Umbilical cord (tissue), 1 donor: ENCODE measurements at regions not wholly inside any gene's neighbourhood (a gene's known extent, or its start where the extent isn't known, plus 50 kb on each side); places are given as distances from the start of the nearest gene placed in this dataset.

Experiments used
- DNase-seq: peaks from one replicate; pipeline ENCODE4 v3.0.0-alpha.2; 2015; ENCODE audit warnings: low spot score

DNA sequence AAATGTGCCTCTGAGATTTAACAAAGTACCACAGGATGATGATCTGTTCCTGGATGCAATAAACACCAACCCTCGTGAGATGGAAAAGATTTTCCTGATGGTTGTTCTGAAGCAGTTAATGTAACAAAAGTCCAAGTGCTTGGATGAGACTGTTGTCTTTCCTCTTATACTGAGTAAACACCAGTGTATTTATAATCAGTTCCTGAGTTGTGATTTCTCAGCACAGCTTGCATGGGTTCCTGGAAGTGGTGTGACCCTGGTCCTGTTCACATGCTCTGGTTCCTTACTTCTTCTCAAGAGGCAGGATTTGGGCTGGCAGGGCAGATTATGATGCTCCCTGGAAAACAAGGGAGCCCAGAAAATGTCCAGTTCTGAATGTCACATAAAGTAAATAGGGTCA is 208.2 kb upstream of the USP24 start:
- no peak for DNase-seq

DNA sequence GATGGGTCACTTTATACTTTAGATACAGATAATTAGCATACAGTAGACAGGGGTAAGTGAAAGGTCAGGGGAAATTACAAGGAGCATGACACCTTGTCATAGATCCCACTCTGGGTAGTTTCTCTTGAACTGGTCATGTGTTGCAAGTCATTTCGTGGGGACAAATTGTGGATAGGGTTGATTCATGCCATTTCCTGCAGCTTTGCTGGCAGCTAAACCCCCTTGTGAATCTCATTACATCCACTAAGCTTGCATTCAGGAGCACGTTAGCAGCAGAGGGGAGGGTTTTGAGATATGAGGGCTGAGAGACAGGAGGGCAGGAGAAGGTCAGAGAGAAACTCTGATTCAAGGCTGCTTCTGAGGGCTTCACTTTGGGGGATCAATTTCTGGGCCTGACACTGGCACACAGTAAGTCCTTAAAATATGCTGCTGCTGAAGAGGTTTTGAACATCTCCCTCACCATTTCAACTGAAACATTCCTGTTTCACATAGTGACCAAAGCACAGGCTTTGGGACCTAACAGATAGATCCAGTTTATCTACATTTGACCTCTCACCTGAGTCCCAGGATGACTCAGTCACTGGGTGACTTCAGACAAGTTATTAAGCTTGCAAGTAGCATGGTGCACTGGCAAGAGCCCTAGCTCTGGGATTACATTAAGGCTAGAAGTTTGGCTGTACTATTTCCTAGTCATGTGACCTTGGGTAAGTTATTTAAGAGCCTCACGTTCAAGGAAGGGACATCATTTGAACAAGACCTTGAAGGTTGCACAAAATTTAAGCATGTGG is 206.0 kb upstream of the USP24 start:
- peak; percentile 55 for DNase-seq

DNA sequence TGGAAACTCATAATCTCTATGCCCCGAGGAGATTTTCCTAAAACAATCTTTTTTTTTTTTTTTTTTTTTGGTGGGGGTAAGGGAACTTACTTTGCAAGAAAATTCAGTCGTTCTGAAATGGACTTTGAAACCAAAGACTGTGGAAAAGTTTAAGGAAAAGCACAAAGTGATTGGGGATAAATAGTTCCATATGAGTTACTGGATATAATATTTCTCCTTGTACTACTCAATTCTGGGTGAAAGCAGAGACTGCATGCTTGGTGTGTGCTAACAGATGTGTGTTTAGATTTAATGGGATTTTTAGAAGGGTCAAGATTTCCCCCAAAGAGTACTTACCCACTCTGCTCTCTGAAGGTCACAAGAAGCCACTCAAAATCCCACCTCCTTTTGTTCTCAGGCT is 204.9 kb upstream of the USP24 start:
- DNase-seq: no peak

DNA sequence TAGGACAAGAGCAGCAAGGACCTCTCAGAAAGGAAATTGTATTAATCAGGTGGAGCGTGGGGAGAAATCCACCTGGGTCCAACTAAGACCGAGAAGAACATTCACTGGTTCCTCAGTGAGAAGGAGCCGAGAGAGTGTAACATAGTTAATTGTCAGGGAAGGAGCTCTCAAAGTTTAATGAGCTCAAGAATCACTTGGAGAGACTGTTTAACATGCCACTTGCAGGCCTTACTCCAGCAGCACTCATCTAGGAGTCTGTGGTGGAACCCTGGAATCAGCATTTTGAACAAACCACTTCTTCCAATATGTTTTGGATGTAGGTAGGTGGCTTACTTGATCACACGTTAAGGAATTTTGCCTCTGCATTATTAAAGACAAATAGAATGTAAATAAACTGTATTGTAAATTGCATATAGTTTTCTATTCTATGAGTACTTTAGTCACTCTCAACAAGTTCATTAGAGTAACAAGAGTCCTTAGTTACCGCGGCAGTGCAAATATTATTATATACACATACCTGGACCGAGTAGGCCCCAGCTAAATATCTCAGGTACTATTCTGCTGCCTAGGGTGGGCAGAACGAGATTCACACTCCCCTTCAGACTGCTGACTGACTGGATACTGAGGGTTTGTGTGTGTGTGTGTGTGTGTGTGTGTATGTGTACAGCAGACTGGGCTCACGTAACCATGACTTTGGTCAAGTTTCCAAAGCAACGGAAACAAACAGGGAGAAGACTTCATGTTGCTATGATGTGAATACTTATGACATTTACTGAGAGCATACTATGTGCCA is 203.2 kb upstream of the USP24 start:
- DNase-seq: no peak

DNA sequence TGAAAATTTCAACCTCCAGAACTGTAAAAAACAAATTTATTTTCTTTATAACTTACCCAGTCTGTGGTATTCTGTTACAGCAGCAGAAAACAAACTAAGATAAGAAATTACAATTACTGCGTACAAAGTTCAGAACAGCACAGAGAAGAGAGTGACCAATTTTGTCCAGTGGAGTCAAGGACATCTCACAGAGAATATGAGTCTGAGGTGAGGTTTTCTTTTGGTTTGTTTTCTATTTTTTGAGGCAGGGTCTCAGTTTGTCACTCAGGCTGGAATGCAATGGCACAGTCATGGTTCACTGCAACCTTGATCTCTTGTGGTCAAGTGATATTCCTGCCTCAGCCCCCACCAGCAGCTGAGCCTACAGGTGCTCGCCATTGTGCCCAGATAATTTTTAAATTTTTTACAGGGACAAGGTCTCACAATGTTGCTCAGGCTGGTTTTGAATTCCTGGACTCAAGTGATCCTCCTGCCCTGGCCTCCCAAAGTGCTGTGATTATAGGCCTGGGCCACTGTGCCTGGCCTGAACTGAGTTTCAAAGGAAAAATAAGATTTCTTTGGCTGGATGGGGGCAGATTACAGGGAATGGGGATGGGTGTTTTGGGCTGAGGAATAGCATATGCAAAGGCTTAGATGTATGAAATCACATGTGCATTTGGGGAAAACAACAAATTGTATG is 201.1 kb upstream of the USP24 start:
- no peak for DNase-seq

DNA sequence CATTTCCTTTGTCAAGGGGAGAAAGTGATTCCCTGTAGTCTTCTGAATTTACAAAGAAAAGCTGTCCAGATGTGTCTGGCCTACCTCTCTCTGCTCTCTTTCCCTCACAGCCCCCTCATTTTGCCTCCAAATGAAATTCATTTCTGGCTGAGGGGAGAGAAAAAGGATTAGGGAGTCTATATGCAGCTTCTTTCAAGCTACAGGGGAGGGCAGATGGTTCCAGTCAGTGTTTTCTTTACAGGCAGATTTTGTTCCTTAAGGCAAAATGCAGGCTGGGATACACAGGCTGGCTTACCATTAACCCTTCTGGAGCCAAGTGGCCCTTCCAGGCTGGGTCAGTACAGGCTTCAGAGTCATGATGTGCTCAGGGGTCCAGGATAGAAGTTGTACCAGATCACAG is 198.1 kb upstream of the USP24 start:
- DNase-seq: peak; percentile 71

DNA sequence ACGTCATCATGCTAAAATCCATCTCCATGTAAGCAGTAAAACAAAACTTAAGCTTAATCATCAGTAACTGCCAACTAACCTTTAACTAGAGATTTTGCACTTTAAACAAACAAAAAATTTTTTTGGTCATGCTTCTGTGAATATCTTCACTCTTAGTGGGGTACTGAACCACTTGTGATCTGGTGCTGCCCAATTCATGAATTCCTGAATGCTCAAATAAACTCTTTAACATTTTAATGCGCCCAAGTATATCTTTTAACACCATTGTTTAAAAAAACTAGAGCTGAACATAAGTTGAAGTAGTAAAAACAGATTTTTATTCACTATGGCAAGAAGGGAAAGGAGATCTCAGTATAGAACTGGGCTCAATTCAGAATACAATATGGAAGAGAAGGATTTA is 196.9 kb upstream of the USP24 start:
- DNase-seq: no peak

DNA sequence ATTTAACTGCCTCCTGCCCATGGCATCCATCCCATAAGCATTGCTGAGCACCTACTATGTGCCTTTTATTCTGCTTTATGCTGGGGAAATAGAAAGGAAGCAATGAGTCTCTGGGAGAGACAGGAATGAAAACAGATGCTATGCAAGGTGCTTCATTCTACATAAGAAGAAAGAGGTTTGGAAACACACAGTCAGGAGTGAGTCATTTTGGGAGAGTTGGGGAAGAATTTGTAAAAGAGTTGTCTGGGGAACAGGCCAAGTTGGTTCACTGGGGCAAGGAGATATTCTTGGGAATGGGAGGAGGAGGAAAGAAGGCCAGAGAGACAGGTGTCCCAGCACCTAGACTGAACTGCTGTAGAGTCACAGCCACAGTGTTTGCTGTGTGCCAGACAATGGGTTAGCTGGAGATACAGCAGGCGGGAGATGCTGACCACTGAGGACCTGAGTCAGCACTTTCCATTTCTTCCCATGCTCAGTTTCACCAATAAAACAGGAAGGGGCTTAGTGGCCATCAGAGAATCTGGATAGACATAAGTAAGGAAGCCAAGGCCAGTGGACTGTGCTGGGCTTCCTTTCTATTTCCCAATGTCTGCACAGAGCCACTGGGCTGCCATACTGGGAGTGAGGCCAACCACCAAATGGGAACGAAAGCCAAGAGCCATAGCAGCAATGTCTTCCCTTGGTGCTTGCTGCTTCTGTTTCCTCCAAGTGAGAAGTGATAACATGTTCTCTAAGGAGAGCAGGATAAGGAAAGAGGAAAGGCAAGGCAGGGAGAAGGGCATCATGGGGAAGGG is 187.7 kb upstream of the USP24 start:
- no peak for DNase-seq

DNA sequence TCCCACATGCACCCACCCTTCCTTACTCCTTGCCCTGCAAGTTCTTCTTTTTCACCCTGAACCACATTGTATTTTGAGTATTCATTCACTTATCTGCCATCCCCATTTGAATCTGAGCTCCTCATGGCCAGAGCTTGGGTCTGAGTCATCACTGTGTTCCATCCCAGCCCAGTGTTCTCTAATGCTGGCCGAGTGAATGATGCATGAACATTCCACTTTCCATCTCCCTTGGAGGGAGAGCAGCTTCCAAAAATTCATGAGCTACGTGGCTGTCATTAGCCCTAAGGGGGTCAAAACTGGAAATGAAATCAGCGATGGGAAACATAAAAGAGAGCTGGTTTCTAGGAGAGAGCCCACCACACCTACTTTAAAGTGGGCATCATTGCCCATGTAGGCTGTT is 187.0 kb upstream of the USP24 start:
- no peak for DNase-seq

DNA sequence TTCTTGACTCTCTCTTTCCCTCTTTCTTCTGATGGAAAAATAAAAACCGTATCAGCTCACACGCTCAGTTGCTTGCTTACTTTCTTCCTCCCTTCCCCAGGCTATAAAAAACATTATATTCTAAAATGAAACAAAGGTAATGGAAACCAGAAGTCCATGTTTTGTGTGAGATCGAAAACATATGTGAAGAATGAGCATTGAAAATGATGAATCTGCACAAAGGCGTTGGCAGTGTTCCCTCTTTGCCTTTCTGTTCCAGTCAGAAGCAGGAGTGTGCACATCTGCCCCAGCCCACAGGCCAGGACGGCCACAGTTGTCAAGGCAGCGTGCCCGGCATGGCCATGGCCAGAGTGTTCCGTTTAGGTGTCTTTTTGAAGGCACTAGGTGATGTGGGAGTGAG is 185.3 kb upstream of the USP24 start:
- DNase-seq: no peak

DNA sequence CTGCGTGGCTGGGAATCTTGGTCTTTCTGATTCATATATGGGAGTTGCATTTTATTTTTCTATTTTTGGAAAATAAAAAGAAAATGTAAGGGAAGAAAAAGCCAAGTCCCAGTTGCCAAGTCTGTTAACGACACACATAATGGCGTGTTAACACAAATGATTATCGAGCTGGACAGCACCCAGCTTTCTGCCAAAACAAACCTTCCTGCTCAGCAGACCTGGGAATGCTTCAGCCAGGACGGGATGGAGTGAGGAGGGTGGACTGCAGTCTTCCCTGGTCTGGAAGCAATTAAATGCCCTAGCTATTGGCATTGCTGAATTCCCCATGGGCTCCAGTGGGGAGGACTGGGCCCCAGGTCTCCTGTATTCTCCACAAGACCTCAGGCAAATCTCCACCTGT is 184.2 kb upstream of the USP24 start:
- DNase-seq: no peak

DNA sequence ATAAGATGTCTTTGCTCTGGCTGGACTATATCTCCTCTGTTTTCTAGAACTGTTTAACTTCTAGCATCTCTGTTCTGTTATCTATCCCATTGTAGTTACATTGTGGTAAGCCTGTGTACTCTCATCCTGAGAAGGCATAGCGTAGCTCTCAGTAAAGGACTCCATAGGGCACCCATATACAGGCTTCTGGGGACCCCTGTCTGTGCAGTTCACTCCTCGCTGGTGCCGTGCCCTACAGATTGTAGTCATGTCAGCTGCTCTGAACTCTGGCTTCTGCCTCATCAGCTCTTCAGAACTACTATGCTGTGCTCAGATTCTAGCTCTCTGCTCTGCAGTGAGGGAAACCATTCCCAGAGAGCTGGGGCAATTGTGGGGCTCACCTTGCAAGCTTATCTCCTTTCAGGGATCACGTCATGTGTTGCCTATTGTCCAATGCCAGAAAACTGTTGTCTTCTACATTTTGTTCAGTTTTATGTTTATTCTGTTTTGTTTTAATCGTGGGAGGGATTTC is 181.3 kb upstream of the USP24 start:
- no peak for DNase-seq

DNA sequence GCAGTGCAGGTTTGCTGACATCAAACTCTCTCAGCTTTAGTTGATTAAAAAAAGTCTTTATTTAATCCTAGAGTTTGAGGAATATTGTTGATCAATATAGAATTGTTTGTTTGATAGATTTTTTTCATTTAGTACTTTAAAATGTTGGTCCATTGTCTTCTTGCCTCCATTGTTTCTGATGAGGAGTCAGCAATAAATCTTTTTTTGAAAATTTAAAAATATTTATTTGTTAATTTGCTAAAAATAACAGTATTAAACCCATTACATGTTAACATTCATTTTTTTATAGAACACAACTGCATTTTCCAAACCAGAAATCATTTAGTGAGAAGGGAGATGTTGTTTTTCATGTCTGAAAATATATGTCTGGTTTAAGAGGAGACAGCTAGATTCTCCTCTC is 173.8 kb upstream of the USP24 start:
- DNase-seq: no peak

DNA sequence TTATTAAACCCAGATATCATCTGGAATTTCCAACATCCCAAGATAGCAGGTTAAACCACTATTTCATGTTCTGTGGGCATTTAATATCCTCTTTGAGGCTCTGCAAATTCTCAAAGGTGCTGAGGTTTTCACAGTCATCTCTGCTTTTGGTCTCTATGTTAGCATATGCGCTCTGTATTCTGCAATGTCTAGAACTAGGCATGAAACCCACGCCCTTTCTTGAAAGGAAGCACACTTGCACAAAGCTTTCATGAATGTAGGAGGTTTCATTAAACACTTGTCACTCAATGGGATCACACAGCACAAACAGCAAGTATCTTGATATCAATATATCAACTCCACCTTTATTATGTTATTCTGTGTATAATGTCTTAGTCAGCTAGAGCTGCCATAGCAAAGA is 172.0 kb upstream of the USP24 start:
- DNase-seq: no peak

DNA sequence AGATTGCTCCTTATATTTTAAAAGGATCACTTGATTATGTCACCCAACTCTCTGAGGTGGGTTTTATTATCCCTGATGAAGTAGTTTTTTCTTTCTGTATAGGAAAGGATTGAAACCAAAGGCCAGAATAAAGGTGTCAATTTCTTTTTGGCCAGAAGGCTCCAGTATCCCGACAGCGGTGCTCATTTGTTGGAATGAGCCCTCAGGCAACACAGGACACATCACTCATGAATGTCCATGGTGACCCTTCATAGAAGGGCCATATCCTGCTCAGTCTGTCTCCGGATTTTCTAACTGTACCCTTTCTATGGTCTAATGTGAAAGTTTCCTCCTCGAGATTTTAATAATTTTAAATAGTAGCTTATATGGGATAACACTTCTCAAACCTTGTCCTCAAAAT is 171.3 kb upstream of the USP24 start:
- no peak for DNase-seq

DNA sequence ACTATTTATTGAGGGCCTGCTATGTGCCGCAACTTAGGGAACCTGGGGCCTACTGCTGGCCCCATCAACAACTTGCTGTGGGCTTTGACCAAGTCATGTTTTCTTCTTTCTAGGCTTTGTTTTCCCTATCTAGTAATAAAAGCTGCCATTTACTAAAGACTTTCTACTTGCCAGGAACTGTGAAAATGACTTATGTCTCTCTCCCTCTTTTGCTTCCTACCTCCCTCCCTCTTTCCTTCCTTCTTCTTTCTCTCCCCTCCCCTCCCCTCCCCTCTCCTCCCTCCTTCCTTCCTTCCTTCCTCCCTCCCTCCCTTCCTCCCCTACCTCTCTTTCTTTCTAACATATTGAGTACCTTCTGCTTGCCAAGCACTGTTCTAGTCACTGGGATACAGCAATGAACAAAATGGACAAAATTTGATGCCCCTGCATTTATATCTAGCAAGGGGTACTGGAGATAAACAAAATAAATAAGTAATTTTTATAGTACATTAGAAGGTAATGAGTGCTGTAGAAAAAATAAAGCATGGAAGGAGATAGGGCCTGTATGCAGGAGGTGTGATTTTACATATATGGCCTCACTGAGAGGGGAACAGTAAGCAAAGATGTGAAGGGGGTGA is 170.3 kb upstream of the USP24 start:
- no peak for DNase-seq

DNA sequence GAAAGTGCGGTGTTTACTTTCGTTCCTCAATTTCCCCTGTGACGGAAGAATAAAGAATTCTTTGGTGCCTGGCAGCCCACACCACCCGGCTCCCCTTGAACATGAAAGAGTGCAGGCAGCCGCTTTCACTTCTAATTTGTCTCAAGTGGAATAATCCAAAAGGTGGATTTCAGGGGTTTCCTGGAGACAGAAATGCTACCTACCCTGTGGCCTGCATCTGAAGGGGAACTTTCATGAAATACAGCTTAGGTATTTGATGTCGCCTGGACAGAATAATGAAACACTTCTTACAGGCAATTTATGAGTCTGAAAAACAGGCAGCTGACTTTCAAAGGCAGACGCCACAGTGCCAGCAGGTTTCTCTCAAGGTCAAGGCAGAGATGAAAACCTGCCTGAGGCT is 169.5 kb upstream of the USP24 start:
- DNase-seq: no peak

DNA sequence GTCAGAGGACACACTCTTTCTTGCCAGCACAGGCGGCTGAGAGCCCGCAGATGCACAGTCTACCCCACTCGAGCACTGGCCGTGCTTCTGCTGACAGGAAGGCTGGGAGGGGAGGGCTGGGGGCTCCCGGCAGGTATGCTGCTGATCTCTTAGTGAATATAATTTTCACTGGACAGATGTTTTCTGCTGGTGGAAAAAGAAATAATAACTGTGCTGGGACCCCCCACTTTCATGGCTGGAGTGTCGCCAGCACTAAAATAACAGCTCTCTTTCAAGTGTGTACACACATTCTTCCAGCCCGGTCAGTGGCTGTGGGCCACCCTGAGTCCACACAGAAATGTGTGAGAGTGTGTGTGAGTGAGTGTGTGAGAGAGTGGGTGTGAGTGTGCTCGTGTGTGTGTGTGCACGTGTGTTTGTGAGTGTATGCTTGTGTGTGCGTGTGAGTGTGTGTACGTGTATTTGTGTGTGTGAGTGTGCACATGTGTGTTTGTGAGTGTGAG is 167.7 kb upstream of the USP24 start:
- DNase-seq: no peak

DNA sequence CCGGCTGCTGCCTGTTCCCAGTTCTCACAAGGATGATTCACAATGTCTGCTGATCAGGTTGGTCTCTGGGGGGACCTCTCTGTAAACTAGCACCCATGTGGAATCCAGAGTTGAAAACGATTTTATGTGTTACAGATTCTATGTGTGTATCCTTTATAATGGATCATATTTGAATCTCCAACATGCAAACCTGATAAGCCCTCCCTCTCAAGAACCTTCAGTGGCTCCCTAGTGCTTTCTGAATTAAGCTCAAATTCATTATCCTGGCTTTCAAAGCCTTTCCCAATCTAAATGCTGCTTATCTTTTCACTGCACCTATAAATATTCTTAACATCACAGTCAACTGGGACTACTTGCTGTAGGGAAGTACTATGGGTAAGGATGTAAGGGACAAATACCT is 166.8 kb upstream of the USP24 start:
- no peak for DNase-seq

DNA sequence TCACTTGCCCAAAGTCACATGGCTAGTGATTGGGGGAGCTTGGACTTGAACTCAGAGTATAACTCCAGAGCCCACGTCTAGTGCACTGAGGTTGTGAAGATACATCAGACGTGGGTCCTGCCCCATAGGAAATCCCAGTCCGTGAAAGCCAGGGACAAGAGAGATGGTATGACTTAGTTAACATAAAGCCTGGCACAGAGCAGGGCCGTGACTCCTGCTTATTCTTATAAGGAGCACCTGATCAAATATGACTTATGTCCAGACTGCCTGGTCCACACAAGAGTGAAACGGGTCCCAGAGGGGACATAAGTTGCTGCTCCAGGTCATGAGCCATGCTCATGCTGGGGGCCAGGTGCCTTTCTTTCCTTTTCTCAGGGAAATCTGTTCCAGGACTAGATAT is 166.3 kb upstream of the USP24 start:
- DNase-seq: no peak

DNA sequence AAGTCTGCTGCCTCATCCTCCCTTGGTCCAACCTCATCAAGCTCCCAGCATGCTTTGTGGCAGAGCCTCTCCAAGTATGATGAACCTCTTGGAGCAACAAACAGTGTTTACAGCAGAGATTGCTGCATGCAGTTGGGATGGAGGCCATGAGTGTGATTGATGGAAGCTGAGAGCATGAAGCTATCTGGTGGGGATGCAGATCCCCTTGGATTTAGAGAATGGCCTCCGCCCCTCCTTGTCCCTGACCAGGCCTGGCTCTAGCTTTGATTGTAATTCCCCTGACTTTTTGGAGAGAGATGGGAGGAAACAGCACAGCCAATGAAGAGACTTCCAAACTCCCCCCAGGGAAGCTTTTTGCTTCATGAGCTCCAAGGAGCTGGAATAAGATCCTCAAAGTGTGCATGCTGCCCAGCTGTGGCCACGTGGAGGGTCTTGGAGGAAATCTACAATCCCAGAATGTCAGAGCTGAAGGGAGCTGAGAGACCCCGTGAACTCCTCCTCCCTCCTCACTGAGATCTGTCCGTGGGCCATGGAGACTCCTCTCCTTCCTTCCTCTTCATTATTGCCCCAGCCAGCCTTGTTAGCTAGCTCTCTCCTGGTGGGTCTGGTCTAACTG is 165.3 kb upstream of the USP24 start:
- peak; percentile 91 for DNase-seq
